MM.1S (cell line): ENCODE measurements at regions not wholly inside any gene's neighbourhood (a gene's known extent, or its start where the extent isn't known, plus 50 kb on each side); places are given as distances from the start of the nearest gene placed in this dataset.

Experiments
- DNase-seq: peaks from one replicate; pipeline ENCODE4 v3.0.0-alpha.2; 2015
- H2AFZ ChIP-seq: fragments of 300-600 bp; sonication (generic); 2 replicates; pipeline ENCODE4 v1.6.0; 2016; ENCODE audit warnings: antibody characterized with exemption, low read length
- H3F3A ChIP-seq: fragments of 300-600 bp; sonication (generic); 2 replicates; pipeline ENCODE4 v1.6.1; 2016; ENCODE audit warnings: mild to moderate bottlenecking, antibody characterized with exemption, low read length, moderate library complexity, mixed read lengths; ENCODE audit not compliant: insufficient read depth
- H3K27ac ChIP-seq: fragments of 300-600 bp; sonication (generic); 2 replicates; pipeline ENCODE4 v1.5.1; 2016; ENCODE audit warnings: mild to moderate bottlenecking, low read length
- H3K27me3 ChIP-seq: fragments of 300-600 bp; sonication (generic); replicated peaks from 2 replicates; pipeline ENCODE4 v1.6.0; 2016; ENCODE audit warnings: low read length; ENCODE audit not compliant: insufficient read depth
- H3K36me3 ChIP-seq: fragments of 300-600 bp; sonication (generic); replicated peaks from 2 replicates; pipeline ENCODE4 v1.6.1; 2016; ENCODE audit warnings: mild to moderate bottlenecking, low read length, mixed read lengths; ENCODE audit not compliant: insufficient read depth
- H3K4me1 ChIP-seq: fragments of 300-600 bp; sonication (generic); 2 replicates; pipeline ENCODE4 v1.6.1; 2016; ENCODE audit warnings: low read length, mixed read lengths
- H3K4me2 ChIP-seq: fragments of 300-600 bp; sonication (generic); 2 replicates; pipeline ENCODE4 v1.6.0; 2016; ENCODE audit warnings: low read depth, low read length
- H3K4me3 ChIP-seq: fragments of 300-600 bp; sonication (generic); 2 replicates; pipeline ENCODE4 v1.5.1; 2016; ENCODE audit warnings: low read length, mixed read lengths
- H3K79me2 ChIP-seq: fragments of 300-600 bp; sonication (generic); 2 replicates; pipeline ENCODE4 v1.6.1; 2016; ENCODE audit warnings: mixed run types, low read length, mixed read lengths
- H3K9ac ChIP-seq: fragments of 300-600 bp; sonication (generic); 2 replicates; pipeline ENCODE4 v1.6.1; 2016; ENCODE audit warnings: low read length, mixed read lengths
- H3K9me2 ChIP-seq: fragments of 300-600 bp; sonication (generic); replicated peaks from 2 replicates; pipeline ENCODE4 v1.6.1; 2016; ENCODE audit warnings: mild to moderate bottlenecking, low read length, mixed read lengths; ENCODE audit not compliant: insufficient read depth
- H3K9me3 ChIP-seq: fragments of 300-600 bp; sonication (generic); replicated peaks from 2 replicates; pipeline ENCODE4 v1.6.1; 2016; ENCODE audit warnings: mild to moderate bottlenecking, low read length, mixed read lengths; ENCODE audit not compliant: insufficient read depth
- H4K20me1 ChIP-seq: fragments of 300-600 bp; sonication (generic); 2 replicates; pipeline ENCODE4 v1.6.1; 2016; ENCODE audit warnings: mild to moderate bottlenecking, low read length, moderate library complexity, mixed read lengths; ENCODE audit not compliant: insufficient read depth
- CTCF ChIP-seq: fragments of 300-600 bp; sonication (generic); IDR thresholded peaks from 2 replicates; pipeline ENCODE4 v1.5.1; 2016; ENCODE audit warnings: antibody characterized with exemption, low read length, mixed read lengths
- EZH2 ChIP-seq: fragments of 300-600 bp; sonication (generic); optimal IDR thresholded peaks from 2 replicates; pipeline ENCODE3; 2017; ENCODE audit warnings: low read depth, mild to moderate bottlenecking, antibody characterized with exemption, low read length, mixed read lengths
- EZH2phosphoT487 ChIP-seq: fragments of 300-600 bp; sonication (generic); IDR thresholded peaks from 2 replicates; pipeline ENCODE4 v1.6.1; 2018; ENCODE audit warnings: antibody characterized with exemption, low read length

GRCh38 chr13:109642358-109642757 is 144.0 kb downstream of the IRS2 start:
- DNase-seq = no peak
- H3K4me3 ChIP-seq = no peak overlapping the region
- H3K9me2 ChIP-seq = no peaks in the 10 kb centered on the region
- no peaks in the 10 kb centered on the region for H3K36me3 ChIP-seq
- peaks cover 8% of the 10 kb centered on the region; the same call in 1 of the 2 replicates for H3F3A ChIP-seq
- no peak overlapping the region for H3K9ac ChIP-seq
- no peaks in the 10 kb centered on the region for H3K27me3 ChIP-seq
- peaks cover 17% of the 10 kb centered on the region for H3K4me1 ChIP-seq
- H4K20me1 ChIP-seq = no peaks in the 10 kb centered on the region
- H3K27ac ChIP-seq = no peak overlapping the region
- H3K9me3 ChIP-seq = no peaks in the 10 kb centered on the region
- H2AFZ ChIP-seq = no peak overlapping the region
- H3K79me2 ChIP-seq = no peaks in the 10 kb centered on the region
- no peak overlapping the region for H3K4me2 ChIP-seq
- no peak for TF ChIP-seq EZH2

- Histone ChIP-seq H4K20me1 (no peaks in the 10 kb centered on the region), H3K9me2 (no peaks in the 10 kb centered on the region), H3K36me3 (no peaks in the 10 kb centered on the region), H3K4me1 (no peaks in the 10 kb centered on the region), H2AFZ (no peak overlapping the region), H3K27ac (no peak overlapping the region), H3K9ac (no peak overlapping the region), H3F3A (no peaks in the 10 kb centered on the region), H3K9me3 (no peaks in the 10 kb centered on the region), H3K79me2 (no peaks in the 10 kb centered on the region), H3K27me3 (no peaks in the 10 kb centered on the region), H3K4me3 (no peak overlapping the region), H3K4me2 (no peak overlapping the region)
- TF ChIP-seq CTCF = no peak
- TF ChIP-seq EZH2phosphoT487 = no peak
- no peak for TF ChIP-seq EZH2
- no peak for DNase-seq
Observed at GRCh38 chr13:109636736-109637135, 149.6 kb downstream of the IRS2 start.

GRCh38 chr13:109631069-109631468 is 155.3 kb downstream of the IRS2 start:
- TF ChIP-seq EZH2phosphoT487 = no peak
- TF ChIP-seq CTCF = no peak
- TF ChIP-seq EZH2 = no peak
- Histone ChIP-seq H3K79me2 (no peaks in the 10 kb centered on the region), H3K36me3 (no peaks in the 10 kb centered on the region)

GRCh38 chr13:109630271-109630670 is 156.1 kb downstream of the IRS2 start:
- Histone ChIP-seq H3K79me2 (no peaks in the 10 kb centered on the region), H2AFZ (no peak overlapping the region), H3K9ac (no peak overlapping the region), H3F3A (no peaks in the 10 kb centered on the region), H3K27ac (no peak overlapping the region), H3K9me3 (no peaks in the 10 kb centered on the region), H3K4me1 (no peaks in the 10 kb centered on the region), H3K4me3 (no peak overlapping the region), H3K36me3 (no peaks in the 10 kb centered on the region), H4K20me1 (no peaks in the 10 kb centered on the region), H3K27me3 (no peaks in the 10 kb centered on the region), H3K9me2 (no peaks in the 10 kb centered on the region), H3K4me2 (no peak overlapping the region)
- TF ChIP-seq CTCF = no peak
- TF ChIP-seq EZH2phosphoT487 = no peak
- no peak for TF ChIP-seq EZH2
- no peak for DNase-seq

More at GRCh38 chr13:109631069-109631468, 155.3 kb downstream of the IRS2 start:
- Histone ChIP-seq H3K4me1 (no peaks in the 10 kb centered on the region), H3K4me2 (no peak overlapping the region), H3K4me3 (no peak overlapping the region), H3K9me3 (no peaks in the 10 kb centered on the region), H4K20me1 (no peaks in the 10 kb centered on the region), H3K9me2 (no peaks in the 10 kb centered on the region), H2AFZ (no peak overlapping the region), H3K27ac (no peak overlapping the region), H3K9ac (no peak overlapping the region), H3F3A (no peaks in the 10 kb centered on the region), H3K27me3 (no peaks in the 10 kb centered on the region)
- DNase-seq = no peak
